HL-60 (cell line): ENCODE measurements at regions not wholly inside any gene's neighbourhood (a gene's known extent, or its start where the extent isn't known, plus 50 kb on each side); places are given as distances from the start of the nearest gene placed in this dataset.

Experiments
- DNase-seq, 2 experiments: peaks; one replicate each; pipeline ENCODE4 v3.0.0-alpha.2; 2010 to 2020; ENCODE audit warnings: low read depth in 1 of 2, low spot score in 1 of 2
- H3K27ac ChIP-seq: fragments of 250-450 bp; sonication (Bioruptor Pico); replicated peaks from 2 replicates; pipeline ENCODE4 v1.5.1; 2020; ENCODE audit warnings: mild to moderate bottlenecking, moderate library complexity
- H3K27me3 ChIP-seq: fragments of 250-450 bp; sonication (Bioruptor Pico); 2 replicates; pipeline ENCODE4 v1.5.1; 2021; ENCODE audit warnings: mild to moderate bottlenecking, moderate library complexity; ENCODE audit not compliant: insufficient read depth, poor library complexity, severe bottlenecking
- H3K4me3 ChIP-seq: replicated peaks from 2 replicates; pipeline ENCODE4 v1.5.1; 2011; ENCODE audit warnings: mild to moderate bottlenecking, control low read depth, low read length; ENCODE audit not compliant: insufficient read depth
- CTCF ChIP-seq: IDR thresholded peaks from one replicate; pipeline ENCODE4 v1.5.1; 2011; ENCODE audit warnings: low read length, control low read depth, inconsistent platforms; ENCODE audit not compliant: insufficient read depth
- GABPA ChIP-seq: IDR thresholded peaks from 2 replicates; pipeline ENCODE4 v1.6.1; 2012; ENCODE audit warnings: low read depth
- POLR2AphosphoS5 ChIP-seq: IDR thresholded peaks from 2 replicates; pipeline ENCODE4 v1.6.1; 2012; ENCODE audit warnings: low read depth
- SPI1 ChIP-seq: IDR thresholded peaks from 2 replicates; pipeline ENCODE4 v1.6.1; 2012; ENCODE audit warnings: low read depth, mild to moderate bottlenecking, borderline replicate concordance
- TF ChIP-seq, protein P1 (sequence below): IDR thresholded peaks from 2 replicates; pipeline ENCODE4 v1.6.1; 2012; ENCODE audit warnings: low read depth; ENCODE audit not compliant: insufficient replicate concordance

DNA sequence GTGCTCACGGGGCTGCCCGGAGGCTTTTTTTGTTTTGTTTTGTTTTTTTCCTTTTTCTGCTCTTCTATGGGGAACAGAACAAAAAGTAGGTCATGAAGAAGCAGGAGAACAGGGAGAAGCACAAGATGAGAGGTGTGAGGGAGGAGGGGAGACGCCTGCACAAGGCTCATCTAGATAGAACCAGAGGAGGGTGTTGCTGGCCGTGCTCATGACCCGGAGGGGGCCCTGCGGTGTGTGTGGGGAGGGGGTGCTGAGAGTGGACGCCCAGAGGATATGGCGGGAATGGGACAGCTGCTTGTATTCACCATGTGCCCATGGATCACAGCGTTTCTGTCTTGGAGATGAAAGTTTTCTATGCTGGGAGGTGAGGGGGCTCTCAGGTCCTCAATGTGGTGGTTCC, 183.7 kb downstream of the FOXL1 start:
- H3K27me3 ChIP-seq: no peaks in the 10 kb centered on the region
- H3K4me3 ChIP-seq: no peak overlapping the region
- H3K27ac ChIP-seq: no peak overlapping the region

GRCh38 chr16:86763819-86764218, 185.5 kb downstream of the FOXL1 start:
- H3K27ac ChIP-seq: no peak overlapping the region
- no peak for TF ChIP-seq CTCF
- no peak for TF ChIP-seq SPI1
- TF ChIP-seq, protein P1, sequence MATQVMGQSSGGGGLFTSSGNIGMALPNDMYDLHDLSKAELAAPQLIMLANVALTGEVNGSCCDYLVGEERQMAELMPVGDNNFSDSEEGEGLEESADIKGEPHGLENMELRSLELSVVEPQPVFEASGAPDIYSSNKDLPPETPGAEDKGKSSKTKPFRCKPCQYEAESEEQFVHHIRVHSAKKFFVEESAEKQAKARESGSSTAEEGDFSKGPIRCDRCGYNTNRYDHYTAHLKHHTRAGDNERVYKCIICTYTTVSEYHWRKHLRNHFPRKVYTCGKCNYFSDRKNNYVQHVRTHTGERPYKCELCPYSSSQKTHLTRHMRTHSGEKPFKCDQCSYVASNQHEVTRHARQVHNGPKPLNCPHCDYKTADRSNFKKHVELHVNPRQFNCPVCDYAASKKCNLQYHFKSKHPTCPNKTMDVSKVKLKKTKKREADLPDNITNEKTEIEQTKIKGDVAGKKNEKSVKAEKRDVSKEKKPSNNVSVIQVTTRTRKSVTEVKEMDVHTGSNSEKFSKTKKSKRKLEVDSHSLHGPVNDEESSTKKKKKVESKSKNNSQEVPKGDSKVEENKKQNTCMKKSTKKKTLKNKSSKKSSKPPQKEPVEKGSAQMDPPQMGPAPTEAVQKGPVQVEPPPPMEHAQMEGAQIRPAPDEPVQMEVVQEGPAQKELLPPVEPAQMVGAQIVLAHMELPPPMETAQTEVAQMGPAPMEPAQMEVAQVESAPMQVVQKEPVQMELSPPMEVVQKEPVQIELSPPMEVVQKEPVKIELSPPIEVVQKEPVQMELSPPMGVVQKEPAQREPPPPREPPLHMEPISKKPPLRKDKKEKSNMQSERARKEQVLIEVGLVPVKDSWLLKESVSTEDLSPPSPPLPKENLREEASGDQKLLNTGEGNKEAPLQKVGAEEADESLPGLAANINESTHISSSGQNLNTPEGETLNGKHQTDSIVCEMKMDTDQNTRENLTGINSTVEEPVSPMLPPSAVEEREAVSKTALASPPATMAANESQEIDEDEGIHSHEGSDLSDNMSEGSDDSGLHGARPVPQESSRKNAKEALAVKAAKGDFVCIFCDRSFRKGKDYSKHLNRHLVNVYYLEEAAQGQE: no peak
- no peak for TF ChIP-seq POLR2AphosphoS5
- TF ChIP-seq GABPA: no peak
- no peak overlapping the region for H3K4me3 ChIP-seq
- DNase-seq: no peak
- H3K27me3 ChIP-seq: no peaks in the 10 kb centered on the region

More for the DNA sequence above, 183.7 kb downstream of the FOXL1 start:
- no peak for DNase-seq
- no peak for TF ChIP-seq SPI1
- no peak for TF ChIP-seq CTCF
- TF ChIP-seq, protein P1: no peak
- TF ChIP-seq POLR2AphosphoS5: no peak
- TF ChIP-seq GABPA: no peak

GRCh38 chr16:86764551-86764950, 186.2 kb downstream of the FOXL1 start:
- no peak overlapping the region for H3K27ac ChIP-seq
- TF ChIP-seq SPI1 (no peak), CTCF (no peak), GABPA (no peak), POLR2AphosphoS5 (no peak)
- TF ChIP-seq, protein P1: no peak
- DNase-seq: no peak
- no peak overlapping the region for H3K4me3 ChIP-seq
- no peaks in the 10 kb centered on the region for H3K27me3 ChIP-seq
